Calu3 (cell line): ENCODE measurements at regions not wholly inside any gene's neighbourhood (a gene's known extent, or its start where the extent isn't known, plus 50 kb on each side); places are given as distances from the start of the nearest gene placed in this dataset.

Experiments
- BruUV-seq: library from RNA; stranded (reverse); fragments of 400-500 nt; replicated peaks from 2 replicates; lab custom pipeline; 2021; lab: Mats Ljungman, UMichigan
- CTCF ChIA-PET: fragments of 300-600 bp; sonication (Branson Sonifier 250); formaldehyde crosslinking; loops from one replicate; lab custom pipeline; 2022; ENCODE audit warnings: antibody characterized with exemption; lab: Charles Lee
- DNase-seq: peaks from one replicate; pipeline ENCODE4 v3.0.0; 2022
- H3K27ac Mint-ChIP-seq: one replicate; pipeline ENCODE4 v1.8.0; 2022; ENCODE audit warnings: mixed read lengths; ENCODE audit not compliant: unreplicated experiment
- H3K27me3 Mint-ChIP-seq: one replicate; pipeline ENCODE4 v1.8.0; 2022; ENCODE audit warnings: mixed read lengths; ENCODE audit not compliant: unreplicated experiment
- H3K36me3 Mint-ChIP-seq: one replicate; pipeline ENCODE4 v1.8.0; 2022; ENCODE audit warnings: mild to moderate bottlenecking, moderate library complexity, mixed read lengths; ENCODE audit not compliant: insufficient read depth, unreplicated experiment
- H3K4me1 Mint-ChIP-seq: one replicate; pipeline ENCODE4 v1.8.0; 2022; ENCODE audit warnings: mild to moderate bottlenecking, low read depth, mixed read lengths; ENCODE audit not compliant: unreplicated experiment
- H3K4me3 Mint-ChIP-seq: one replicate; pipeline ENCODE4 v1.8.0; 2022; ENCODE audit warnings: mild to moderate bottlenecking, low read depth, moderate library complexity, mixed read lengths; ENCODE audit not compliant: unreplicated experiment
- H3K9me3 Mint-ChIP-seq: one replicate; pipeline ENCODE4 v1.8.0; 2022; ENCODE audit warnings: low read depth, mixed read lengths; ENCODE audit not compliant: unreplicated experiment
- intact Hi-C: fragments of 100-400 bp; cut with micrococcal nuclease; formaldehyde crosslinking; loops from one replicate; pipeline ENCODE4 v1.10.0; 2022; ENCODE audit not compliant: unreplicated experiment
- TF ChIP-seq, protein P1 (sequence below): fragments of 200-600 bp; IDR thresholded peaks from one replicate; pipeline ENCODE4 v1.8.0; 2022; ENCODE audit warnings: antibody characterized with exemption; ENCODE audit not compliant: unreplicated experiment

DNA sequence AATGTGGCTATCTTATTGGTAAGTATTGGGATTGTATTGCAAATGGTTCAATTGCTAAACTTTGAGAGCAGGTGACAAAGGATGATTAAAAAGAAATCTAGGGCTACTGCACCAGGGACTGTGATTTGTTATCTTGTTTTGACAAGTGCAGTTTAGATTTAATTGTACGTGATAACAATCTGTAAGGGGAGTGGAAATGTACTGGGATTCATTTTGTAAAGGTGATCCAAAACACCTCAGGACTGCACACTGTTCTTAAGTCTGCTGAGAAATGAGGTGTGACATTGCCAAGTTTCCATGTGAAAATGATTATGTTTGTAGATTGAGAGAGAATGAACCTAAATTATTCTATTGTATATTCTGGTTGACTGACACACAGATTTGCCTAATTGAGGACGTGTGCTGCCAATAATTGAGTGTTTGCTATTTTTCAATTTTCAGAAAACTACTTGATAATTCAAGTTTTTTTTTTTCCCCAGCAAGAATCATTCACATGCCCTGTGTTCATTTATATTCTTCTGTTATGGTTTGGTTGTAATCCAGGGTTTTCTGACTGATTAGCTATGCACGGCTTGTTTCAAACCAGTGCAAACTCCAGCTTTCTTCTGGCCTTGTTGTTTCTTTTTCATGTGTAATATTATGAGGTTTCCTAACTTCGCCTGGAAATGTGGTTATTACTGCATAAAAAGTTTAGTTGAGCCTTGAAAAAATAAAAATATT is 308.0 kb downstream of the OLFM4 start:
- H3K9me3 Mint-ChIP-seq, result no peaks in the 10 kb centered on the region
- no TSS peak for BruUV-seq
- H3K4me1 Mint-ChIP-seq, result no peaks in the 10 kb centered on the region
- no peak for DNase-seq
- no peaks in the 10 kb centered on the region for H3K27me3 Mint-ChIP-seq
- H3K27ac Mint-ChIP-seq, result no peak overlapping the region
- TF ChIP-seq, protein P1, sequence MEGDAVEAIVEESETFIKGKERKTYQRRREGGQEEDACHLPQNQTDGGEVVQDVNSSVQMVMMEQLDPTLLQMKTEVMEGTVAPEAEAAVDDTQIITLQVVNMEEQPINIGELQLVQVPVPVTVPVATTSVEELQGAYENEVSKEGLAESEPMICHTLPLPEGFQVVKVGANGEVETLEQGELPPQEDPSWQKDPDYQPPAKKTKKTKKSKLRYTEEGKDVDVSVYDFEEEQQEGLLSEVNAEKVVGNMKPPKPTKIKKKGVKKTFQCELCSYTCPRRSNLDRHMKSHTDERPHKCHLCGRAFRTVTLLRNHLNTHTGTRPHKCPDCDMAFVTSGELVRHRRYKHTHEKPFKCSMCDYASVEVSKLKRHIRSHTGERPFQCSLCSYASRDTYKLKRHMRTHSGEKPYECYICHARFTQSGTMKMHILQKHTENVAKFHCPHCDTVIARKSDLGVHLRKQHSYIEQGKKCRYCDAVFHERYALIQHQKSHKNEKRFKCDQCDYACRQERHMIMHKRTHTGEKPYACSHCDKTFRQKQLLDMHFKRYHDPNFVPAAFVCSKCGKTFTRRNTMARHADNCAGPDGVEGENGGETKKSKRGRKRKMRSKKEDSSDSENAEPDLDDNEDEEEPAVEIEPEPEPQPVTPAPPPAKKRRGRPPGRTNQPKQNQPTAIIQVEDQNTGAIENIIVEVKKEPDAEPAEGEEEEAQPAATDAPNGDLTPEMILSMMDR, result no peak
- H3K36me3 Mint-ChIP-seq, result no peaks in the 10 kb centered on the region
- CTCF ChIA-PET, result no interaction called here
- intact Hi-C loops, result no loop called here
- no peak overlapping the region for H3K4me3 Mint-ChIP-seq

DNA sequence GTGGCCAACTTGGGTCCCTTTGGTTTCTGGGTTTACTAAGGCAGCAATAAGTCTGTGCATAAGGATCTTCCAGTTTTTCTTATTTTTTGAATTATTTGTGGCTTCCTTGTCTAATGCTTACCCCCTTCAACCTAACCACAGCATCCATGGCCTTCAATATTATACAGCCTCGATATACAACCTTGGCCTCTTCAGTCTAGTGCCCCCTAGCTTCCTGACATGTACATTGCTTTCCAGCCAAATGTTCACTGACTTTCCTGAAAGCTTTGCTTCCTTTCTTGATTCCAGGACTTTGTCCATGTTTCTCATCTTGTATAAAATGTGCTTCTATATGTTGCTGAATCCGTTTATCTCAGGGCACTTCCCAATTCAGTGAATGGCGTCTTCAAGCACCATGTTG is 310.1 kb downstream of the OLFM4 start:
- intact Hi-C loops, result no loop called here

DNA sequence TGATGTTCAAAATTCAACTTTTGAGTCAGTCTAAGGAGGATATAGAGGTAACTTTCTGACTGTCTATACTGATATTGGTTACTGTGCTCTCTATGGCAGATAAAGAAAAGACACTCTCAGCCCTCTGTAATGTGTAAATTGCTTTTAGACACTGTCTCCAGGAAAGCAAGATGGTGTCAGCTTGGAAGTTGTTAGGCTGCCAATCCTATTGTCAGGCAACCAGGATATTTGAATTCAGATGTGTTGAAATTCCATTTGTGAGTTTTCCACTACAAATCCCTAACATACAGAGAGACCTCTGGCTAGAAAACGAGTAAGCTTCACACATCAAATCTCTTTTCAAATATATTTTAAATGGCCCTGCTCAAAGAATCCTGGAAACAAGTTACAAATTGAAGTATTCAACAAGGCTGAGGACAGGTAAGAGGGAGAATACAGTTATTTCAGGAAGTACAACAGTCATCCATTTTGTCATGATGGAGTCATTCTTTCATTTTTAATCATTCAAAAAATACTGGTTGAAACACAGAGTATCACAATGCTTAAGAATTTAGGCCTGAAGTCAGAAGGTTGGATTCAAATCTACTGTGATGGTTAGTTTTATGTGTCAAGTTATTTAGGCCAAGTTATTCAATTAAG is 312.0 kb downstream of the OLFM4 start:
- no peak overlapping the region for H3K4me3 Mint-ChIP-seq
- H3K4me1 Mint-ChIP-seq, result no peaks in the 10 kb centered on the region
- DNase-seq, result no peak
- intact Hi-C loops, result no loop called here
- no peak overlapping the region for H3K27ac Mint-ChIP-seq
- CTCF ChIA-PET, result no interaction called here
- peaks cover 8% of the 10 kb centered on the region for H3K9me3 Mint-ChIP-seq
- TF ChIP-seq, protein P1, result no peak
- no peaks in the 10 kb centered on the region for H3K36me3 Mint-ChIP-seq
- BruUV-seq, result no TSS peak
- no peaks in the 10 kb centered on the region for H3K27me3 Mint-ChIP-seq

More for the DNA sequence above, 310.1 kb downstream of the OLFM4 start:
- Mint-ChIP-seq H3K27ac (no peak overlapping the region), H3K4me1 (no peaks in the 10 kb centered on the region), H3K4me3 (no peak overlapping the region), H3K9me3 (peaks cover 8% of the 10 kb centered on the region), H3K36me3 (no peaks in the 10 kb centered on the region), H3K27me3 (no peaks in the 10 kb centered on the region)
- no TSS peak for BruUV-seq
- TF ChIP-seq, protein P1, result no peak
- no peak for DNase-seq
- CTCF ChIA-PET, result no interaction called here

DNA sequence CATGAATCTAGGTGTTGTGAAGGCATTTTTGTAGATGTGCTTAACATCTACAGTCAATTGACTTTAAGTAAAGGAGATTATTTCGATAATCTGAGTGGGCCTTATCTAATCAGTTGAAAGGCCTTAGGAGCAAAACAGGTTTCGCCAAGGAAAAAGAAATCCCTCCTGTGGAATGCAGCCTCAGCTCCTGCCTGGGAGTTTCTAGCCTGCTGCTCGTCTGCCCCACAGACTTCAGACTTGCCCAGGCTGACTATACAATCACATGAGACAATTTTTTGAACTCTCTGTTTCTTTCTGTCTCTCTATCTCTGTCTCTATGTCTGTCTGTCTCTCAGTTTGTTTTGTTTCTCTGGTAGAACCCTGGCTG is 312.5 kb downstream of the OLFM4 start:
- CTCF ChIA-PET, result no interaction called here
- no TSS peak for BruUV-seq
- Mint-ChIP-seq H3K4me3 (no peak overlapping the region), H3K27me3 (no peaks in the 10 kb centered on the region), H3K36me3 (no peaks in the 10 kb centered on the region), H3K9me3 (peaks cover 8% of the 10 kb centered on the region), H3K4me1 (no peaks in the 10 kb centered on the region), H3K27ac (no peak overlapping the region)
- no peak for DNase-seq
- intact Hi-C loops, result no loop called here
- TF ChIP-seq, protein P1, result no peak
